Erythroblast (primary cell): ENCODE measurements at regions not wholly inside any gene's neighbourhood (a gene's known extent, or its start where the extent isn't known, plus 50 kb on each side); places are given as distances from the start of the nearest gene placed in this dataset.

Source experiments
- GATA1 ChIP-seq: IDR thresholded peaks from 2 replicates; pipeline ENCODE4 v1.6.1; 2011; ENCODE audit warnings: low read depth, mild to moderate bottlenecking, control low read depth, low read length, moderate library complexity
- POLR2A ChIP-seq: IDR thresholded peaks from 2 replicates; pipeline ENCODE4 v1.6.1; 2011; ENCODE audit warnings: mild to moderate bottlenecking, low read length

DNA sequence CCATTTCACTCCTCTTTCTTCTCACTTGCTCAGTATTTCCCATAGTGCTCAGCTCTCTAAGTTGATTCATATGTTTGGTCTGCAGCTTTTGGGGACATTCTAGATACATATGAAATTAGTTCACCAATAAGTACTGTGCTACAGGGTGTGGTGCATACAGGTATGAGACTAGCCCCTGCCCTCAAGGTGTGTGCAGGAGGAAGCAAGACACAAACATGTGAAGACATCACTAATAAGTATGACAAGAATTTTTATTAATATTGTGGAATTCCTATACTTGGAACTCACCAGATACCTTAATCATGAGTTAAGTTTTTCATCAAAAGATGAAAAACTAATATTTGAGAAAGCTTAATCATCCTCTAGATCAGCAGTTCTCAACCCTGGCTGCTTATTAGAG is 505.2 kb downstream of the ZNF674 start:
- TF ChIP-seq POLR2A (no peak), GATA1 (no peak)
